GM23338 (cell line): ENCODE measurements at regions not wholly inside any gene's neighbourhood (a gene's known extent, or its start where the extent isn't known, plus 50 kb on each side); places are given as distances from the start of the nearest gene placed in this dataset.

Experiments
- ATAC-seq: fragments of 200-7000 bp; cut with Tn5 transposase; 3 replicates; pipeline ENCODE4 v1.9.1; 2020
- DNase-seq: peaks from one replicate; pipeline ENCODE4 v3.0.0-alpha.2; 2015; ENCODE audit warnings: low spot score
- H2AFZ ChIP-seq: fragments of 200-600 bp; sonication (generic); 2 replicates; pipeline ENCODE4 v1.8.0; 2016; ENCODE audit warnings: antibody characterized with exemption, mild to moderate bottlenecking, moderate library complexity
- H3F3A ChIP-seq: fragments of 200-600 bp; sonication (generic); replicated peaks from 2 replicates; pipeline ENCODE4 v1.8.0; 2017; ENCODE audit warnings: antibody characterized with exemption, mixed run types, low read depth
- H3K27ac ChIP-seq: fragments of 200-600 bp; sonication (generic); 2 replicates; pipeline ENCODE4 v1.6.1; 2016; ENCODE audit warnings: low read depth
- H3K27me3 ChIP-seq: fragments of 200-600 bp; sonication (generic); 2 replicates; pipeline ENCODE4 v1.8.0; 2016; ENCODE audit warnings: mild to moderate bottlenecking, mixed run types, moderate library complexity; ENCODE audit not compliant: insufficient read depth
- H3K36me3 ChIP-seq: fragments of 200-600 bp; sonication (generic); 2 replicates; pipeline ENCODE4 v1.8.0; 2016; ENCODE audit warnings: mild to moderate bottlenecking; ENCODE audit not compliant: insufficient read depth
- H3K4me1 ChIP-seq: fragments of 200-600 bp; sonication (generic); 2 replicates; pipeline ENCODE4 v1.8.0; 2016; ENCODE audit warnings: mild to moderate bottlenecking, moderate library complexity; ENCODE audit not compliant: insufficient read depth
- H3K4me2 ChIP-seq: fragments of 200-600 bp; sonication (generic); 2 replicates; pipeline ENCODE4 v1.7.1; 2017; ENCODE audit warnings: mixed run types
- H3K4me3 ChIP-seq: fragments of 200-600 bp; sonication (generic); 2 replicates; pipeline ENCODE4 v1.6.1; 2016; ENCODE audit warnings: mixed run types
- H3K79me2 ChIP-seq: fragments of 200-600 bp; sonication (generic); replicated peaks from 2 replicates; pipeline ENCODE4 v1.8.0; 2017; ENCODE audit warnings: mild to moderate bottlenecking; ENCODE audit not compliant: insufficient read depth
- H3K9me2 ChIP-seq: fragments of 200-600 bp; sonication (generic); 2 replicates; pipeline ENCODE4 v1.8.0; 2017; ENCODE audit not compliant: insufficient read depth
- H4K20me1 ChIP-seq: fragments of 200-600 bp; sonication (generic); replicated peaks from 2 replicates; pipeline ENCODE4 v1.8.0; 2017; ENCODE audit warnings: mild to moderate bottlenecking; ENCODE audit not compliant: insufficient read depth
- H3K27ac Mint-ChIP-seq: 2 replicates; pipeline ENCODE4 v1.8.0; 2020; ENCODE audit warnings: inconsistent platforms, mild to moderate bottlenecking, moderate library complexity, mixed read lengths
- H3K27me3 Mint-ChIP-seq: 3 replicates; pipeline ENCODE4 v1.8.0; 2022; ENCODE audit warnings: low read depth, mild to moderate bottlenecking, moderate library complexity, mixed read lengths, inconsistent platforms; ENCODE audit not compliant: insufficient read depth, poor library complexity
- H3K36me3 Mint-ChIP-seq: 3 replicates; pipeline ENCODE4 v1.8.0; 2021; ENCODE audit warnings: low read depth, mild to moderate bottlenecking, inconsistent platforms, moderate library complexity, mixed read lengths
- H3K4me1 Mint-ChIP-seq: 3 replicates; pipeline ENCODE4 v1.8.0; 2020; ENCODE audit warnings: mild to moderate bottlenecking, inconsistent platforms, mixed read lengths
- H3K4me3 Mint-ChIP-seq: 3 replicates; pipeline ENCODE4 v1.8.0; 2021; ENCODE audit warnings: moderate library complexity, mild to moderate bottlenecking, inconsistent platforms, mixed read lengths
- H3K9me3 Mint-ChIP-seq: 3 replicates; pipeline ENCODE4 v1.8.0; 2020; ENCODE audit warnings: moderate library complexity, mild to moderate bottlenecking, inconsistent platforms, mixed read lengths
- CREB1 ChIP-seq: fragments of 250-450 bp; sonication (Bioruptor Pico); IDR thresholded peaks from 2 replicates; pipeline ENCODE4 v1.5.0; 2020; ENCODE audit warnings: low read depth, mild to moderate bottlenecking, moderate library complexity
- EZH2phosphoT487 ChIP-seq: fragments of 200-600 bp; sonication (generic); IDR thresholded peaks from one replicate; pipeline ENCODE4 v1.8.1; 2018; ENCODE audit warnings: antibody characterized with exemption; ENCODE audit not compliant: unreplicated experiment
- JUNB ChIP-seq: IDR thresholded peaks from one replicate; pipeline ENCODE4 v1.6.1; 2016; ENCODE audit warnings: antibody characterized with exemption; ENCODE audit not compliant: unreplicated experiment
- NANOG ChIP-seq: IDR thresholded peaks from 2 replicates; pipeline ENCODE4 v1.6.1; 2016; ENCODE audit warnings: antibody characterized with exemption, borderline replicate concordance
- STAT1 ChIP-seq: IDR thresholded peaks from one replicate; pipeline ENCODE4 v1.6.1; 2016; ENCODE audit warnings: antibody characterized with exemption; ENCODE audit not compliant: unreplicated experiment
- ZNF114 ChIP-seq: fragments of 250-450 bp; sonication (Bioruptor Pico); IDR thresholded peaks from 2 replicates; pipeline ENCODE4 v1.5.0; 2020; ENCODE audit warnings: mild to moderate bottlenecking, moderate library complexity
- ZNF331 ChIP-seq: fragments of 250-450 bp; sonication (Bioruptor Pico); IDR thresholded peaks from 2 replicates; pipeline ENCODE4 v1.5.0; 2020; ENCODE audit warnings: low read depth, mild to moderate bottlenecking, moderate library complexity
- ZNF462 ChIP-seq: fragments of 250-450 bp; sonication (Bioruptor Pico); IDR thresholded peaks from 2 replicates; pipeline ENCODE4 v1.5.0; 2020; ENCODE audit warnings: mild to moderate bottlenecking, moderate library complexity
- TF ChIP-seq, protein P1 (sequence below), 2 experiments: fragments of 200-600 bp in 1 of 2; sonication (generic) in 1 of 2; conservative IDR thresholded peaks; 2 replicates each; pipeline versions ENCODE4 v1.5.1 to v1.6.1; 2016 to 2017; ENCODE audit warnings: antibody characterized with exemption in 2 of 2, low read depth in 2 of 2, mild to moderate bottlenecking in 2 of 2, moderate library complexity in 1 of 2

DNA sequence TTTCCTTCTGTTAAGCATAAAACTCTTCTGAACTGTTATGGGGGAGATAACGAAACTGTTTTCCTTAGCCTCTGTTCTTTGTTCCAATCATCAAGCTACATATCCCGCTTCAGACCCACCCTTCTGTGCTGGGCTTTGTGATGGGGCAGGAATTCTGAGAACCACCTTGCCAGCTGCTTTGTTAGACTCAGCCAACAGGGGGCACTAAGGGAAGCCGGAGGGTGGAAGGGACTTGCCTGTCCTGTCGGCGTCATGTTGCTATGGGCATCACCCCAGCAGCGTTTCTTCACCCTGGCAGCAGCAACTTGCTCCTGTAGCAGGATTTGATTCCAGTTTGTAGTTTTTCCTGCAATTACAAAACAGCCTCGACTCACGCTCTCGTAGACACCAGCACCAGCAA lies 169.1 kb downstream of the CAAP1 start:
- Histone ChIP-seq H3K4me1 (no peaks in the 10 kb centered on the region; the same call in 1 of the 2 replicates), H3K9me2 (no peaks in the 10 kb centered on the region; the same call in 1 of the 2 replicates), H3K4me2 (peak overlapping the region; percentile 62), H3K27ac (no peak overlapping the region), H3K36me3 (no peaks in the 10 kb centered on the region), H3K4me3 (peak overlapping the region; percentile 18; the same call in 1 of the 2 replicates), H2AFZ (peak overlapping the region; percentile 64; the same call in 1 of the 2 replicates), H3K27me3 (no peaks in the 10 kb centered on the region), H3K79me2 (no peaks in the 10 kb centered on the region), H3F3A (no peaks in the 10 kb centered on the region), H4K20me1 (no peaks in the 10 kb centered on the region)
- Mint-ChIP-seq H3K9me3 (no peaks in the 10 kb centered on the region), H3K36me3 (no peaks in the 10 kb centered on the region), H3K27ac (no peak overlapping the region), H3K4me1 (peaks cover 17% of the 10 kb centered on the region), H3K4me3 (peak overlapping the region; percentile 26), H3K27me3 (no peaks in the 10 kb centered on the region)
- TF ChIP-seq CREB1 (0 out of 2 replicates have a peak, but pooled peaks have one; percentile 36), ZNF331 (CRISPR knock-in tag) (no peak)
- TF ChIP-seq, protein P1, sequence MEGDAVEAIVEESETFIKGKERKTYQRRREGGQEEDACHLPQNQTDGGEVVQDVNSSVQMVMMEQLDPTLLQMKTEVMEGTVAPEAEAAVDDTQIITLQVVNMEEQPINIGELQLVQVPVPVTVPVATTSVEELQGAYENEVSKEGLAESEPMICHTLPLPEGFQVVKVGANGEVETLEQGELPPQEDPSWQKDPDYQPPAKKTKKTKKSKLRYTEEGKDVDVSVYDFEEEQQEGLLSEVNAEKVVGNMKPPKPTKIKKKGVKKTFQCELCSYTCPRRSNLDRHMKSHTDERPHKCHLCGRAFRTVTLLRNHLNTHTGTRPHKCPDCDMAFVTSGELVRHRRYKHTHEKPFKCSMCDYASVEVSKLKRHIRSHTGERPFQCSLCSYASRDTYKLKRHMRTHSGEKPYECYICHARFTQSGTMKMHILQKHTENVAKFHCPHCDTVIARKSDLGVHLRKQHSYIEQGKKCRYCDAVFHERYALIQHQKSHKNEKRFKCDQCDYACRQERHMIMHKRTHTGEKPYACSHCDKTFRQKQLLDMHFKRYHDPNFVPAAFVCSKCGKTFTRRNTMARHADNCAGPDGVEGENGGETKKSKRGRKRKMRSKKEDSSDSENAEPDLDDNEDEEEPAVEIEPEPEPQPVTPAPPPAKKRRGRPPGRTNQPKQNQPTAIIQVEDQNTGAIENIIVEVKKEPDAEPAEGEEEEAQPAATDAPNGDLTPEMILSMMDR (conservative IDR thresholded peaks at IDR 0.05; ENCODE audit: low read depth in 2 of 2): peak; percentile 82 to 93
- DNase-seq: peak; percentile 95
- peak; percentile 100 for ATAC-seq

- Histone ChIP-seq H3K36me3 (no peaks in the 10 kb centered on the region), H3K4me3 (no peak overlapping the region), H3K27ac (no peak overlapping the region), H3K27me3 (no peaks in the 10 kb centered on the region), H3F3A (no peaks in the 10 kb centered on the region), H2AFZ (no peak overlapping the region), H3K4me1 (no peaks in the 10 kb centered on the region; the same call in 1 of the 2 replicates), H4K20me1 (no peaks in the 10 kb centered on the region), H3K79me2 (no peaks in the 10 kb centered on the region), H3K9me2 (no peaks in the 10 kb centered on the region; the same call in 1 of the 2 replicates), H3K4me2 (peak overlapping the region; percentile 62; the same call in 1 of the 2 replicates)
- TF ChIP-seq ZNF462 (CRISPR knock-in tag): no peak
- no peak for TF ChIP-seq ZNF114 (CRISPR knock-in tag)
- TF ChIP-seq, protein P1 (conservative IDR thresholded peaks at IDR 0.05; ENCODE audit: low read depth in 2 of 2): no peak
- no peak for TF ChIP-seq EZH2phosphoT487
- no peak for TF ChIP-seq NANOG
- no peak for TF ChIP-seq STAT1
- TF ChIP-seq JUNB: no peak
- no peak for TF ChIP-seq CREB1
- H3K27me3 Mint-ChIP-seq: no peaks in the 10 kb centered on the region
- no peaks in the 10 kb centered on the region for H3K36me3 Mint-ChIP-seq
- H3K4me3 Mint-ChIP-seq: no peak overlapping the region
- peaks cover 17% of the 10 kb centered on the region for H3K4me1 Mint-ChIP-seq
- H3K27ac Mint-ChIP-seq: no peak overlapping the region
- no peak for ATAC-seq
- no peak for DNase-seq
- no peaks in the 10 kb centered on the region for H3K9me3 Mint-ChIP-seq
These were observed 169.8 kb downstream of the CAAP1 start for GRCh38 chr9:26722755-26723154.
